ENCODE measurements at regions not wholly inside any gene's neighbourhood (a gene's known extent, or its start where the extent isn't known, plus 50 kb on each side); places are given as distances from the start of the nearest gene placed in this dataset.
"Not testable (repeated sequence)": the region's sequence is repeated elsewhere in the genome, so short reads cannot be mapped to it uniquely, and the experiment has no call there.

GRCh38 chr3:182631183-182632076, 161.9 kb upstream of the ATP11B start:
- intact Hi-C loops (cut with DNase I) = no loop called here
- no peak for DNase-seq

- intact Hi-C loops (cut with DNase I) = no loop called here
- DNase-seq = no peak
Measured at GRCh38 chr3:182632077-182632393, 161.3 kb upstream of the ATP11B start.

GRCh38 chr3:182633186-182633585, 160.1 kb upstream of the ATP11B start:
- no peak for DNase-seq
- intact Hi-C loops (cut with DNase I) = no loop called here

- intact Hi-C loops (cut with DNase I) = no loop called here
- no peak for DNase-seq
Measured at GRCh38 chr3:182636646-182637045, 156.7 kb upstream of the ATP11B start.

GRCh38 chr3:182637350-182638110, 155.8 kb upstream of the ATP11B start:
- intact Hi-C loops (cut with DNase I) = no loop called here
- no peak for DNase-seq

GRCh38 chr3:182644013-182644412, 149.3 kb upstream of the ATP11B start:
- DNase-seq = no peak
- intact Hi-C loops (cut with DNase I) = no loop called here

- no peak for DNase-seq
- intact Hi-C loops (cut with DNase I) = no loop called here
Measured at GRCh38 chr3:182644790-182645433, 148.4 kb upstream of the ATP11B start.

GRCh38 chr3:182650568-182651128, 142.7 kb upstream of the ATP11B start:
- intact Hi-C loops (cut with DNase I) = no loop called here
- DNase-seq = no peak

- intact Hi-C loops (cut with DNase I) = no loop called here
- DNase-seq = no peak
Measured at GRCh38 chr3:182651461-182651860, 141.8 kb upstream of the ATP11B start.

- DNase-seq; intact Hi-C loops (cut with DNase I): not testable (repeated sequence)
Measured at GRCh38 chr3:182653065-182653464, 140.2 kb upstream of the ATP11B start.

GRCh38 chr3:182668541-182668940, 124.8 kb upstream of the ATP11B start:
- intact Hi-C loops (cut with DNase I) = no loop called here
- DNase-seq = no peak

GRCh38 chr3:182668974-182669373, 124.3 kb upstream of the ATP11B start:
- no peak for DNase-seq
- intact Hi-C loops (cut with DNase I) = no loop called here

GRCh38 chr3:182671541-182671940, 121.8 kb upstream of the ATP11B start:
- DNase-seq = no peak
- intact Hi-C loops (cut with DNase I) = no loop called here

GRCh38 chr3:182671942-182672341, 121.4 kb upstream of the ATP11B start:
- DNase-seq = peak in 6 of 10 donors; percentile 9 to 88 (median 44)
- intact Hi-C loops (cut with DNase I) = no loop called here

GRCh38 chr3:182673336-182673735, 120.0 kb upstream of the ATP11B start:
- intact Hi-C loops (cut with DNase I) = no loop called here
- DNase-seq = no peak

- intact Hi-C loops (cut with DNase I) = loop anchor here (1.0 to 10.0 kb wide), 4 partner anchors 420 to 1878 kb away; no protein-coding TSS in a partner anchor
- peak; percentile 36 to 89 (median 54) for DNase-seq
Measured at GRCh38 chr3:182682263-182683241, 110.8 kb upstream of the ATP11B start.

- DNase-seq = peak in 8 of 10 donors; percentile 36 to 92 (median 75)
- intact Hi-C loops (cut with DNase I) = loop anchor here (1.0 to 10.0 kb wide), 4 partner anchors 421 to 1879 kb away; no protein-coding TSS in a partner anchor
Measured at GRCh38 chr3:182683453-182683852, 109.9 kb upstream of the ATP11B start.

- intact Hi-C loops (cut with DNase I) = loop anchor here (1.0 to 10.0 kb wide), 4 partner anchors 422 to 1879 kb away; no protein-coding TSS in a partner anchor
- DNase-seq = no peak
Measured at GRCh38 chr3:182683858-182684257, 109.4 kb upstream of the ATP11B start.
